ENCODE measurements at regions not wholly inside any gene's neighbourhood (a gene's known extent, or its start where the extent isn't known, plus 50 kb on each side); places are given as distances from the start of the nearest gene placed in this dataset.

GRCh38 chr3:66610562-66610909 is 109.7 kb upstream of the LRIG1 start:
- no peak overlapping the region for H3K4me3 Mint-ChIP-seq
- DNase-seq (no peak), ATAC-seq (no peak)
- peaks cover 1% of the 10 kb centered on the region for H3K27me3 Mint-ChIP-seq
- TF ChIP-seq, protein P1, sequence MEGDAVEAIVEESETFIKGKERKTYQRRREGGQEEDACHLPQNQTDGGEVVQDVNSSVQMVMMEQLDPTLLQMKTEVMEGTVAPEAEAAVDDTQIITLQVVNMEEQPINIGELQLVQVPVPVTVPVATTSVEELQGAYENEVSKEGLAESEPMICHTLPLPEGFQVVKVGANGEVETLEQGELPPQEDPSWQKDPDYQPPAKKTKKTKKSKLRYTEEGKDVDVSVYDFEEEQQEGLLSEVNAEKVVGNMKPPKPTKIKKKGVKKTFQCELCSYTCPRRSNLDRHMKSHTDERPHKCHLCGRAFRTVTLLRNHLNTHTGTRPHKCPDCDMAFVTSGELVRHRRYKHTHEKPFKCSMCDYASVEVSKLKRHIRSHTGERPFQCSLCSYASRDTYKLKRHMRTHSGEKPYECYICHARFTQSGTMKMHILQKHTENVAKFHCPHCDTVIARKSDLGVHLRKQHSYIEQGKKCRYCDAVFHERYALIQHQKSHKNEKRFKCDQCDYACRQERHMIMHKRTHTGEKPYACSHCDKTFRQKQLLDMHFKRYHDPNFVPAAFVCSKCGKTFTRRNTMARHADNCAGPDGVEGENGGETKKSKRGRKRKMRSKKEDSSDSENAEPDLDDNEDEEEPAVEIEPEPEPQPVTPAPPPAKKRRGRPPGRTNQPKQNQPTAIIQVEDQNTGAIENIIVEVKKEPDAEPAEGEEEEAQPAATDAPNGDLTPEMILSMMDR (IDR thresholded peaks at IDR 0.05), result no peak
- no peaks in the 10 kb centered on the region for H3K36me3 Mint-ChIP-seq (ENCODE audit: low read depth)
- no peaks in the 10 kb centered on the region for H3K9me3 Mint-ChIP-seq
- H3K4me1 Mint-ChIP-seq (ENCODE audit: low read depth), result peaks cover 7% of the 10 kb centered on the region
- ChIA-PET POLR2A (no interaction called here), CTCF (no interaction called here)
- no peak overlapping the region for H3K27ac Mint-ChIP-seq
- intact Hi-C loops (cut with micrococcal nuclease), result no loop called here

- Mint-ChIP-seq H3K27me3 (no peaks in the 10 kb centered on the region), H3K4me3 (no peak overlapping the region), H3K36me3 (ENCODE audit: low read depth) (no peaks in the 10 kb centered on the region), H3K9me3 (no peaks in the 10 kb centered on the region), H3K27ac (no peak overlapping the region), H3K4me1 (ENCODE audit: low read depth) (peaks cover 11% of the 10 kb centered on the region)
- CTCF ChIA-PET, result no interaction called here
- intact Hi-C loops (cut with micrococcal nuclease), result no loop called here
- POLR2A ChIA-PET, result no interaction called here
- TF ChIP-seq, protein P1 (IDR thresholded peaks at IDR 0.05), result no peak
- ATAC-seq (no peak), DNase-seq (no peak)
Measured at GRCh38 chr3:66615643-66616301, 115.0 kb upstream of the LRIG1 start.

- ATAC-seq (no peak), DNase-seq (no peak)
- no peak overlapping the region for H3K27ac Mint-ChIP-seq
- CTCF ChIA-PET, result interaction anchor here (0.9 to 1.4 kb wide), 2 partner anchors 23 to 34 kb away, joined by 3 to 4 read pairs; no protein-coding TSS in a partner anchor
- H3K36me3 Mint-ChIP-seq (ENCODE audit: low read depth), result no peaks in the 10 kb centered on the region
- no peak overlapping the region for H3K4me3 Mint-ChIP-seq
- H3K27me3 Mint-ChIP-seq, result no peaks in the 10 kb centered on the region
- POLR2A ChIA-PET, result no interaction called here
- peaks cover 11% of the 10 kb centered on the region for H3K4me1 Mint-ChIP-seq (ENCODE audit: low read depth)
- intact Hi-C loops (cut with micrococcal nuclease), result no loop called here
- no peaks in the 10 kb centered on the region for H3K9me3 Mint-ChIP-seq
- TF ChIP-seq, protein P1 (IDR thresholded peaks at IDR 0.05), result no peak
Measured at GRCh38 chr3:66617351-66617750, 116.5 kb upstream of the LRIG1 start.

GRCh38 chr3:66618066-66618465 is 117.2 kb upstream of the LRIG1 start:
- Mint-ChIP-seq H3K4me3 (no peak overlapping the region), H3K4me1 (ENCODE audit: low read depth) (peaks cover 11% of the 10 kb centered on the region), H3K9me3 (no peaks in the 10 kb centered on the region), H3K27me3 (no peaks in the 10 kb centered on the region), H3K27ac (no peak overlapping the region), H3K36me3 (ENCODE audit: low read depth) (no peaks in the 10 kb centered on the region)
- intact Hi-C loops (cut with micrococcal nuclease), result no loop called here
- TF ChIP-seq, protein P1 (IDR thresholded peaks at IDR 0.05), result no peak
- ATAC-seq (no peak), DNase-seq (no peak)
- POLR2A ChIA-PET, result no interaction called here
- CTCF ChIA-PET, result interaction anchor here (1.4 kb wide), 1 partner anchor 22 kb away, joined by 3 read pairs; no protein-coding TSS in a partner anchor

DNA sequence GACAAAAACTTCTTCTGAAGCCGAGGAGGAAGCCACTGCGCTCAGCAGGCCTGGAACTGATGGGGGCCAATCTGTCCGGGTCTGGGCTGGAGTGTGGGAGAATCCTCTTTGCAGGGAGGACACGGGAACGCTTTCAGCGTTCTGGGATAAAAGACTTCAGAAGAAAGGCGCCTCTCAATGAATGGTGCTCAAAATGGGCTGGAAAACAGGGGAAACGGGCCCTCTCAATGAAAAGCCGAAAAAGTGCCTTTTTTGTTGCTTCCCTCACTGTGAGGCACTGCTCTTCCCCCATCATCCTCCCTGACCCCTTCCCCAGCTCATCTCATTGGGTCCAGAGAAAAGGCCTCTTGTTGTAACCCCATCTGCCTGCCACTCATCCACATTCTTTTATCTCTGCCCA is 119.5 kb upstream of the LRIG1 start:
- Mint-ChIP-seq H3K9me3 (no peaks in the 10 kb centered on the region), H3K27me3 (no peaks in the 10 kb centered on the region), H3K27ac (no peak overlapping the region), H3K4me3 (no peak overlapping the region), H3K4me1 (ENCODE audit: low read depth) (peaks cover 6% of the 10 kb centered on the region), H3K36me3 (ENCODE audit: low read depth) (no peaks in the 10 kb centered on the region)
- TF ChIP-seq, protein P1 (IDR thresholded peaks at IDR 0.05), result no peak
- DNase-seq (no peak), ATAC-seq (no peak)
- intact Hi-C loops (cut with micrococcal nuclease), result no loop called here
- POLR2A ChIA-PET, result no interaction called here
- CTCF ChIA-PET, result no interaction called here

Measured in activated CD8-positive, alpha-beta T cell treated with anti-CD3 and anti-CD28 coated beads for 36 hours (primary cell).